WERI-Rb-1 (cell line): ENCODE measurements at regions not wholly inside any gene's neighbourhood (a gene's known extent, or its start where the extent isn't known, plus 50 kb on each side); places are given as distances from the start of the nearest gene placed in this dataset.

Experiments used
- DNase-seq: peaks from one replicate; pipeline ENCODE4 v3.0.0-alpha.2; 2020
- H3K27ac ChIP-seq: fragments of 250-450 bp; sonication (Bioruptor Pico); 2 replicates; pipeline ENCODE4 v1.5.1; 2020; ENCODE audit warnings: mild to moderate bottlenecking, moderate library complexity
- H3K27me3 ChIP-seq: fragments of 250-450 bp; sonication (Bioruptor Pico); 2 replicates; pipeline ENCODE4 v1.5.1; 2021; ENCODE audit warnings: mild to moderate bottlenecking, low read depth, moderate library complexity; ENCODE audit not compliant: insufficient read depth, severe bottlenecking
- H3K36me3 ChIP-seq: fragments of 250-450 bp; sonication (Bioruptor Pico); 2 replicates; pipeline ENCODE4 v1.5.1; 2020; ENCODE audit warnings: mild to moderate bottlenecking, moderate library complexity
- H3K4me3 ChIP-seq: 2 replicates; pipeline ENCODE4 v1.5.1; 2011; ENCODE audit warnings: low read depth, mild to moderate bottlenecking, control low read depth, low read length
- H3K9me3 ChIP-seq: fragments of 250-450 bp; sonication (Bioruptor Pico); 2 replicates; pipeline ENCODE4 v1.5.1; 2021; ENCODE audit warnings: mild to moderate bottlenecking, moderate library complexity; ENCODE audit not compliant: severe bottlenecking
- CTCF ChIP-seq: IDR thresholded peaks from 2 replicates; pipeline ENCODE4 v1.5.1; 2011; ENCODE audit warnings: low read depth, mild to moderate bottlenecking, control low read depth, inconsistent platforms, low read length

- H3K4me3 ChIP-seq, result no peak overlapping the region
- no peak for TF ChIP-seq CTCF
These were observed 550.7 kb downstream of the INHBA start for GRCh38 chr7:41152179-41152678.

GRCh38 chr7:41149576-41149975 is 553.3 kb downstream of the INHBA start:
- H3K27ac ChIP-seq, result no peak overlapping the region
- H3K4me3 ChIP-seq, result no peak overlapping the region
- TF ChIP-seq CTCF, result no peak
- peaks cover 11% of the 10 kb centered on the region for H3K27me3 ChIP-seq
- no peaks in the 10 kb centered on the region for H3K36me3 ChIP-seq
- DNase-seq, result no peak
- peaks cover 2% of the 10 kb centered on the region for H3K9me3 ChIP-seq

More at GRCh38 chr7:41152179-41152678, 550.7 kb downstream of the INHBA start:
- DNase-seq, result no peak
- Histone ChIP-seq H3K36me3 (no peaks in the 10 kb centered on the region), H3K27me3 (peaks cover 12% of the 10 kb centered on the region), H3K27ac (no peak overlapping the region), H3K9me3 (peaks cover 2% of the 10 kb centered on the region)

GRCh38 chr7:41148521-41148951 is 554.4 kb downstream of the INHBA start:
- peaks cover 15% of the 10 kb centered on the region for H3K27me3 ChIP-seq
- TF ChIP-seq CTCF, result no peak
- no peak for DNase-seq
- H3K9me3 ChIP-seq, result peaks cover 2% of the 10 kb centered on the region
- H3K36me3 ChIP-seq, result no peaks in the 10 kb centered on the region
- H3K27ac ChIP-seq, result no peak overlapping the region
- no peak overlapping the region for H3K4me3 ChIP-seq

DNA sequence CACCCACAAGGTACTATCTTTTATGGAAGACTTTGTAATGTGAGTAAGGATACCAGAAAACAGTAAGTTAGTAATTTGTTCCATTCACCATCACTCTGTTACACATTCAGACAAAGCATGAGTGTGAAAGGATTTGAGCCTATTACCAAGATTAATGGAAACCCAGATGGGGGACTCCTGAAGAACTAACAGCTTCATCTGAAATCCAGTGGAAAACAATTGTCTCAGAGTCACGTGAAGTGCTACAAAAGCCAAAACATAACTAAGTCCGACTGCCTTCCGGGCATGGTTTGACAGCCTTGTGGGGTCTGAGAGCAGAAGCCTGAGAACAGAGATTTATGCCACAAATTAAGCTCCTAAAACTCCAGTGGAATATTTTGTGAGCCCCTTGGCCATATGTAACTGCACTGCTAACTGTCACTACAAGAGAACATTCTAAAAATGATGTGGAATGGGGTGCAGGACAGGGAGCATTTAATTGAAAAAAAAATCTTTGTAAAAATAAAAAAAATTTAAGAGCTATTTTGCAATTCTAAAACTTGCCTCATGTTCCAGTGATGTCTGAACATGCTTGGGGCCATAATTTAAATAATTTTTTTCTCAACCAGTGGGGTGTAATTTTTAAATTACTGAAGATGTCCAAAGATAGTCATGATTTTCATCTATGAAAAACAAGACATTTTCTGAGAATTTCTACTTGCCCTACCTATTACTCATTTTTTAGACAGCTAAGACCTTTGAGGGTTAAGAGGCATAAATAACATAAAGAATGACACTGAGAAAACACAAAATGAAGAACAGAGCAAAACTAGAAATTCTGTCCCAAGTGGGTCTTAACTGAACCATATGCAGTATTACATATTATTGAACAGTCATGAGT is 555.0 kb downstream of the INHBA start:
- H3K27ac ChIP-seq, result no peak overlapping the region
- peaks cover 2% of the 10 kb centered on the region for H3K9me3 ChIP-seq
- DNase-seq, result no peak
- no peaks in the 10 kb centered on the region for H3K36me3 ChIP-seq
- no peak for TF ChIP-seq CTCF
- peaks cover 15% of the 10 kb centered on the region for H3K27me3 ChIP-seq
- H3K4me3 ChIP-seq, result no peak overlapping the region

GRCh38 chr7:41146429-41146828 is 556.5 kb downstream of the INHBA start:
- H3K4me3 ChIP-seq, result no peak overlapping the region
- peaks cover 2% of the 10 kb centered on the region for H3K9me3 ChIP-seq
- H3K27ac ChIP-seq, result no peak overlapping the region
- TF ChIP-seq CTCF, result no peak
- no peaks in the 10 kb centered on the region for H3K36me3 ChIP-seq
- H3K27me3 ChIP-seq, result peaks cover 13% of the 10 kb centered on the region
- no peak for DNase-seq
